ENCODE measurements at regions not wholly inside any gene's neighbourhood (a gene's known extent, or its start where the extent isn't known, plus 50 kb on each side); places are given as distances from the start of the nearest gene placed in this dataset.

DNA sequence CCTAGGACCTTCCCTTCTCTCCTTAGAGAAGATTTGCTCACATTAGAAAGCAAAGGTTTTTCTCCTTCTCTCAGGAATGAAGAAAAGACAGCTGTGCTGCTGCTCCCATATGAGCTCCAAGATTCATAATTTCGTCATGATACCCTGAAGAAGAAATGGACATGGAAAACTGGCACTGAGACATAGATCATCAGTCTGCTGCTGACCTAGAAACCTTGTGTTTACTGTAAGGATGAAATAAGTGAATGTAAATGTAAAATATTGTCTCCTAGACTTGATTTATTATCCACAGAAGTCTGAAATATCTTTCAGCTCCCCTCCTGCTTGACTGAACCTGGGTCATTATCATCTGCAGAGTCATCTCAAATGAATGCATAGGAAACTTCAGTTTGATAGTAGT, 77.9 kb downstream of the ZC3H11B start:
- no peak overlapping the region for H2BK15ac ChIP-seq (ENCODE audit: low read length)
- POLR2A ChIA-PET (ENCODE audit: partially characterized antibody) = interaction anchor here (0.9 kb wide), 1 partner anchor 1172 kb away, joined by 3 read pairs; no protein-coding TSS in a partner anchor
- H2AFZ ChIP-seq (ENCODE audit: low read length) = no peak overlapping the region
- FAIRE-seq (no peak), DNase-seq (ENCODE audit: low read depth in 1 of 2, low spot score in 2 of 2) (no peak)
- CTCF ChIA-PET (ENCODE audit: partially characterized antibody) = no interaction called here
- no peak overlapping the region for H2BK12ac ChIP-seq (ENCODE audit: low read depth, low read length)
- H3K56ac ChIP-seq (replicated peaks; ENCODE audit: insufficient read length, low read depth, low read length) = no peak overlapping the region
- H3K14ac ChIP-seq (ENCODE audit: insufficient read length) = no peak overlapping the region
- H3K27ac ChIP-seq (ENCODE audit: low read depth, low read length) = no peak overlapping the region
- WGBS, 2 experiments (ENCODE audit: extremely low coverage in 1 of 2, insufficient coverage in 1 of 2, insufficient read length in 1 of 2, insufficient replicate concordance in 2 of 2, low coverage in 1 of 2, low lambda C conversion rate in 2 of 2, missing lambda C conversion rate in 1 of 2) = 87% methylated on average over 1 of the region's 1 CpG; no CpG with 5 or more reads in 1 of the 2 experiments
- H4K5ac ChIP-seq (ENCODE audit: insufficient read length, low read depth, low read length) = no peak overlapping the region
- no peak overlapping the region for H2BK5ac ChIP-seq (ENCODE audit: low read depth, low read length)
- no peaks in the 10 kb centered on the region for H3K79me2 ChIP-seq (ENCODE audit: control insufficient read depth in 1 of 2, insufficient read depth in 2 of 2, low read length in 2 of 2)
- H3K23ac ChIP-seq (ENCODE audit: insufficient read length) = no peak overlapping the region
- H3K4ac ChIP-seq (replicated peaks; ENCODE audit: insufficient read length, low read depth, low read length) = no peak overlapping the region
- no peak overlapping the region for H2AK5ac ChIP-seq (ENCODE audit: low read depth, low read length)
- H3K9ac ChIP-seq (replicated peaks in 1 of 4; ENCODE audit: extremely low read depth in 1 of 4, low read depth in 3 of 4, low read length in 3 of 4) = no peak overlapping the region
- H3K4me1 ChIP-seq (replicated peaks in 1 of 4; ENCODE audit: control insufficient read depth in 3 of 4, insufficient read depth in 4 of 4, low read length in 3 of 4) = no peaks in the 10 kb centered on the region; a peak in 1 of 7 replicates
- H3K36me3 ChIP-seq (ENCODE audit: control insufficient read depth in 2 of 4, insufficient read depth in 4 of 4, low read length in 3 of 4) = no peaks in the 10 kb centered on the region
- H4K20me1 ChIP-seq (replicated peaks in 1 of 2; ENCODE audit: control insufficient read depth in 1 of 2, insufficient read depth in 2 of 2, low read length in 2 of 2) = no peaks in the 10 kb centered on the region
- H3K4me2 ChIP-seq (ENCODE audit: insufficient read depth in 1 of 2, low read depth in 2 of 2, low read length in 2 of 2) = no peak overlapping the region
- H2BK120ac ChIP-seq (replicated peaks; ENCODE audit: low read depth, low read length) = no peak overlapping the region
- H3K18ac ChIP-seq (ENCODE audit: extremely low read depth, low read length) = no peak overlapping the region
- no peaks in the 10 kb centered on the region for H3K79me1 ChIP-seq (ENCODE audit: low read depth, low read length)
- no peak overlapping the region for H2BK20ac ChIP-seq (ENCODE audit: low read length)
- H3K23me2 ChIP-seq (ENCODE audit: low read depth, low read length) = no peaks in the 10 kb centered on the region
- H4K91ac ChIP-seq (replicated peaks; ENCODE audit: insufficient read length, low read length) = no peak overlapping the region
- no peaks in the 10 kb centered on the region for H3K27me3 ChIP-seq (replicated peaks in 1 of 4; ENCODE audit: control insufficient read depth in 3 of 4, extremely low read depth in 1 of 4, insufficient read depth in 3 of 4, low read length in 3 of 4)
- no peak overlapping the region for H3K4me3 ChIP-seq (ENCODE audit: extremely low read depth in 1 of 4, insufficient read depth in 2 of 4, low read depth in 3 of 4, low read length in 4 of 4)
- no peaks in the 10 kb centered on the region for H3K9me3 ChIP-seq (ENCODE audit: insufficient read depth in 2 of 2, low read depth in 1 of 2, low read length in 1 of 2)
- H4K8ac ChIP-seq (ENCODE audit: extremely low read depth, insufficient read depth, low read length) = no peak overlapping the region
- TF ChIP-seq TEAD4 (IDR thresholded peaks at IDR 0.05; ENCODE audit: low read depth, low read length) = no peak
- TF ChIP-seq EP300 (IDR thresholded peaks at IDR 0.05; ENCODE audit: borderline replicate concordance in 1 of 2, low read depth in 2 of 2, low read length in 2 of 2) = no peak
- no peak for TF ChIP-seq CTBP2 (IDR thresholded peaks at IDR 0.05; ENCODE audit: borderline replicate concordance, insufficient read depth, insufficient read length, low read length)
- no peak for TF ChIP-seq RBBP5 (IDR thresholded peaks at IDR 0.05; ENCODE audit: borderline replicate concordance, low read depth, low read length)
- TF ChIP-seq CREB1 (IDR thresholded peaks at IDR 0.05) = no peak
- TF ChIP-seq TAF7 (optimal IDR thresholded peaks at IDR 0.05; ENCODE audit: borderline replicate concordance, low read depth, low read length) = no peak
- no peak for TF ChIP-seq SUZ12 (IDR thresholded peaks at IDR 0.05; ENCODE audit: low read length)
- no peak for TF ChIP-seq SIX5 (IDR thresholded peaks at IDR 0.05; ENCODE audit: low read depth, low read length)
- TF ChIP-seq CHD1 (IDR thresholded peaks at IDR 0.05; ENCODE audit: low read depth, low read length) = no peak
- no peak for TF ChIP-seq EZH2 (IDR thresholded peaks at IDR 0.05; ENCODE audit: low read depth, low read length, severe bottlenecking)
- no peak for TF ChIP-seq KDM4A (IDR thresholded peaks at IDR 0.05; ENCODE audit: low read depth, low read length, severe bottlenecking)
- TF ChIP-seq RAD21 (IDR thresholded peaks at IDR 0.05 in 1 of 2, conservative IDR thresholded peaks at IDR 0.05 in 1 of 2; ENCODE audit: low read depth in 2 of 2, low read length in 2 of 2) = no peak
- no peak for TF ChIP-seq RNF2 (IDR thresholded peaks at IDR 0.05; ENCODE audit: borderline replicate concordance, low read depth, low read length, missing control alignments, poor library complexity, severe bottlenecking)
